ENCODE measurements at regions not wholly inside any gene's neighbourhood (a gene's known extent, or its start where the extent isn't known, plus 50 kb on each side); places are given as distances from the start of the nearest gene placed in this dataset.
A peak's percentile ranks its signal among the peaks of the same experiment; 100 is the strongest.

DNA sequence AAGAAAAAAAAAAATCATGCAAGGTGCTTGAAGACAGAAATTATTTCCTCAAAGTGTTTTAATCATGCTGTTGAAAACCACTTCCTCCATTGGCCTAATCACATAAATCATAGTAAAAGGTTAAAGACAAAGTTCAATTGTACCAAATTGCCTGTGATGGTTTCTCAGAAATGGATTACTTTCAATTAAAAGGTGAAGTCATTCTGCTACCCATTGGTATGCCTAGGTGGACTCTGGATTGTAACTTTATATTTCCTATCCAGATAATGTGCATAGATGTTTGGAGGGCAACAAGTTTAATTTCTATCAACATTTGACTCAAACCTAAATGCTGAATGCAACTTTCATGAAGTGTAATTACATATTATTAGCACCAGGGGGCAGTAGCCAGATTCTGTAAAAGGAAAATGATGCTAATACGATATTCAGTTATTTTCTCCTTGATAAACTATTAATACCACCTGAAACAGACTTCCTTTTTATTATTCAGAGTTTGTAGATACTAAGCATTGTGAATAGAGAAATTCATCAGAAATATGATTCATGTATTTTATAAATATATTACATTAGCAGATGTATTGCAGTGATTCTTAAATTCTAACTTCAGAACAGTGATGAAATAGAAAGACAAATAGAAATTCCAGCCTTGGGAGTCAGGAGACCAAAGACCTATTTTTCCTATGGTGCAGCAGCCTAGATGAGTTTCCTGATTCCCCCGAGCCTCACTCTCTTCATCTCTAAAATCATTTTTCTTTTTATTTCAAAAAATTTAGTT is 148.2 kb downstream of the CAAP1 start:
- TF ChIP-seq, protein P1, sequence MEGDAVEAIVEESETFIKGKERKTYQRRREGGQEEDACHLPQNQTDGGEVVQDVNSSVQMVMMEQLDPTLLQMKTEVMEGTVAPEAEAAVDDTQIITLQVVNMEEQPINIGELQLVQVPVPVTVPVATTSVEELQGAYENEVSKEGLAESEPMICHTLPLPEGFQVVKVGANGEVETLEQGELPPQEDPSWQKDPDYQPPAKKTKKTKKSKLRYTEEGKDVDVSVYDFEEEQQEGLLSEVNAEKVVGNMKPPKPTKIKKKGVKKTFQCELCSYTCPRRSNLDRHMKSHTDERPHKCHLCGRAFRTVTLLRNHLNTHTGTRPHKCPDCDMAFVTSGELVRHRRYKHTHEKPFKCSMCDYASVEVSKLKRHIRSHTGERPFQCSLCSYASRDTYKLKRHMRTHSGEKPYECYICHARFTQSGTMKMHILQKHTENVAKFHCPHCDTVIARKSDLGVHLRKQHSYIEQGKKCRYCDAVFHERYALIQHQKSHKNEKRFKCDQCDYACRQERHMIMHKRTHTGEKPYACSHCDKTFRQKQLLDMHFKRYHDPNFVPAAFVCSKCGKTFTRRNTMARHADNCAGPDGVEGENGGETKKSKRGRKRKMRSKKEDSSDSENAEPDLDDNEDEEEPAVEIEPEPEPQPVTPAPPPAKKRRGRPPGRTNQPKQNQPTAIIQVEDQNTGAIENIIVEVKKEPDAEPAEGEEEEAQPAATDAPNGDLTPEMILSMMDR (IDR thresholded peaks at IDR 0.05), result peak; percentile 49 to 80 (median 63)
- TF ChIP-seq POLR2A (IDR thresholded peaks at IDR 0.05), result no peak

All from body of pancreas (tissue), 4 donors.